Cardiac fibroblast (primary cell): ENCODE measurements at regions not wholly inside any gene's neighbourhood (a gene's known extent, or its start where the extent isn't known, plus 50 kb on each side); places are given as distances from the start of the nearest gene placed in this dataset.
"Not testable (repeated sequence)": the region's sequence is repeated elsewhere in the genome, so short reads cannot be mapped to it uniquely, and the experiment has no call there.

Experiments
- DNase-seq, 2 donors: peaks; one replicate each; pipeline versions ENCODE4 v3.0.0 to v3.0.0-alpha.2; 2010; ENCODE audit warnings: low read depth in 2 of 2
- H3K4me3 ChIP-seq, 2 donors: replicated peaks in 1 of 2; 1 replicate in 1 of 2; 2 replicates in 1 of 2; pipeline ENCODE4 v1.5.1; 2011; ENCODE audit warnings: low read depth in 2 of 2, low read length in 2 of 2, mild to moderate bottlenecking in 2 of 2, moderate library complexity in 1 of 2
- TF ChIP-seq, protein P1 (sequence below): IDR thresholded peaks from one replicate; pipeline ENCODE4 v1.5.1; 2011; ENCODE audit warnings: low read depth, mild to moderate bottlenecking, low read length, inconsistent platforms

DNA sequence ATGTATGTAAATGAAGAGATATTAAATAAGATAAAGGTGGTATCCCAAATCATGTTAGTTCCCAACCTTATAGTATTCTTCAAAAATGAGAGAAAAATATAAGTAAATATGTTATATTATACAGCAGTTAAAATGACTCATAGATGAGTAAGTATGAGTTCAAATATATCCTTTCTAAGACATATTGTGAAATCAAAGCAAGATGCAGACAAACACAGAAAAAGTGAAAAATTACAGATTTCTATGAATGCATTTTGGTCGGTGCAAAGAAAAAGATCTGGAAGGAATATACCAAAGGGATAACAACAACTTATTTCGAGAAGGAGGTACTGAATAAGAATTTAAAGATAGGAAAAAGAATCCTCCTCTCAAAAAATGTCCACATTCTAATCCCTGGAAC lies 181.2 kb upstream of the TTC14 start:
- no peak overlapping the region for H3K4me3 ChIP-seq
- DNase-seq: peak in 1 of 2 donors; percentile 63
- TF ChIP-seq, protein P1, sequence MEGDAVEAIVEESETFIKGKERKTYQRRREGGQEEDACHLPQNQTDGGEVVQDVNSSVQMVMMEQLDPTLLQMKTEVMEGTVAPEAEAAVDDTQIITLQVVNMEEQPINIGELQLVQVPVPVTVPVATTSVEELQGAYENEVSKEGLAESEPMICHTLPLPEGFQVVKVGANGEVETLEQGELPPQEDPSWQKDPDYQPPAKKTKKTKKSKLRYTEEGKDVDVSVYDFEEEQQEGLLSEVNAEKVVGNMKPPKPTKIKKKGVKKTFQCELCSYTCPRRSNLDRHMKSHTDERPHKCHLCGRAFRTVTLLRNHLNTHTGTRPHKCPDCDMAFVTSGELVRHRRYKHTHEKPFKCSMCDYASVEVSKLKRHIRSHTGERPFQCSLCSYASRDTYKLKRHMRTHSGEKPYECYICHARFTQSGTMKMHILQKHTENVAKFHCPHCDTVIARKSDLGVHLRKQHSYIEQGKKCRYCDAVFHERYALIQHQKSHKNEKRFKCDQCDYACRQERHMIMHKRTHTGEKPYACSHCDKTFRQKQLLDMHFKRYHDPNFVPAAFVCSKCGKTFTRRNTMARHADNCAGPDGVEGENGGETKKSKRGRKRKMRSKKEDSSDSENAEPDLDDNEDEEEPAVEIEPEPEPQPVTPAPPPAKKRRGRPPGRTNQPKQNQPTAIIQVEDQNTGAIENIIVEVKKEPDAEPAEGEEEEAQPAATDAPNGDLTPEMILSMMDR: no peak

GRCh38 chr3:180421221-180421620 lies 180.7 kb upstream of the TTC14 start:
- DNase-seq: peak; percentile 22 to 70
- H3K4me3 ChIP-seq: no peak overlapping the region
- TF ChIP-seq, protein P1: no peak

GRCh38 chr3:180421721-180422120 lies 180.2 kb upstream of the TTC14 start:
- H3K4me3 ChIP-seq: no peak overlapping the region
- TF ChIP-seq, protein P1: no peak
- peak; percentile 8 to 53 for DNase-seq

GRCh38 chr3:180424305-180424704 lies 177.7 kb upstream of the TTC14 start:
- not testable (repeated sequence) for DNase-seq, H3K4me3 ChIP-seq

DNA sequence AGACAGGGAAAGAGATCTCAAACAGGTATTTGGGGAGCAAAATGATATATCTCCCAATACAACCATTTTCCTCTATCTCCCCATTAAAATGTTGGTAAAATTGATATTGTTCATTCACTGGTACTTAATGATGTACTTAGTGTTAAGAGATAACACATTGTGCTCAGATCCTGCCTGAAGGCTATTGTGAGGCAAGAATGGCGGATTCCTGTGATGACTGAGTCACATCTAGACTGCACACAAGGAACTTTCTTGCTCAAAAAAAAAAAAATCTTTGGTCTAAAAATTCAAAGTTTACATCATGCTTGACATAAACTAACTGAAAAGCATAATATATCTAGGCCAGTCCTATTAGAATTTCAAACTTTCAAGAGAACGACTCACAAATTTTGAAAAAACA lies 171.1 kb upstream of the TTC14 start:
- no peak overlapping the region for H3K4me3 ChIP-seq
- TF ChIP-seq, protein P1: no peak
- peak in 1 of 2 donors; percentile 58 for DNase-seq

GRCh38 chr3:180433152-180433551 lies 168.8 kb upstream of the TTC14 start:
- H3K4me3 ChIP-seq: no peak overlapping the region
- TF ChIP-seq, protein P1: no peak
- peak; percentile 43 to 95 for DNase-seq

DNA sequence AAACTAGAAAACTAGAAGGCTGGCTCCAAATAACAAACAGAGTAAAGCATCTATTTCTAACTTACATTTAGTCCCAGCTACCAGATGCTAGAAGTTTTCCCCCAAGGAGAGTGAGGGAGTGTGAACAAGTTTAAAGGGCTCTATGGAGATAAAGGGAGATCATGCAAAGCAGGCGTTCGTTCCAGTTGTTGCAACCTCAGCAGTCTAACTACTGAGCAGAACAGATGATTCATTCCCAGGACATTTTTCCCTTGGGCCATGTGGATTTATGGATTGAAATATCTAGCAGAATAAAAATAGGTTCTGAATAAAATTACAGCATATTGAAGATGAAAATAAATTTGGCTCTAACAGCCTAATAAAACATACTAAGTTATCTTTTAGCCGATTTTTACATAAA lies 154.8 kb upstream of the TTC14 start:
- no peak overlapping the region for H3K4me3 ChIP-seq
- TF ChIP-seq, protein P1: no peak
- DNase-seq: peak in 1 of 2 donors; percentile 54

DNA sequence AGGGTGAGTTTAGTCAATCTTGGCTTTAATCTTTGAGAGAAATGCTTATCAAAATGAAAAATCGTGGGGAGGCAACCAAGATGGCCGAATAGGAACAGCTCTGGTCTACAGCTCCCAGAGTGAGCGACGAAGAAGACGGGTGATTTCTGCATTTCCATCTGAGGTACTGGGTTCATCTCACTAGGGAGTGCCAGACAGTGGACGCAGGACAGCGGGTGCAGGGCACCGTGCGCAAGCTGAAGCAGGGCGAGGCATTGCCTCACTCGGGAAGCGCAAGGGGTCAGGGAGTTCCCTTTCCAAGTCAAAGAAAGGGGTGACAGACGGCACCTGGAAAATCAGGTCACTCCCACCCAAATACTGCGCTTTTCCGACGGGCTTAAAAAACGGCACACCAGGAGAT lies 153.6 kb upstream of the TTC14 start:
- H3K4me3 ChIP-seq, DNase-seq: not testable (repeated sequence)
